ENCODE measurements at regions not wholly inside any gene's neighbourhood (a gene's known extent, or its start where the extent isn't known, plus 50 kb on each side); places are given as distances from the start of the nearest gene placed in this dataset.

GRCh38 chr7:348962-349743 lies 59.2 kb downstream of the FOXL3 start:
- H3K27me3 ChIP-seq (ENCODE audit: control insufficient read depth, insufficient read depth, low read length) = no peaks in the 10 kb centered on the region
- TF ChIP-seq CTCF (IDR thresholded peaks at IDR 0.05; ENCODE audit: insufficient read depth, low read length, severe bottlenecking) = no peak
- DNase-seq (ENCODE audit: low read depth) (no peak), FAIRE-seq (no peak)
- H3K4me3 ChIP-seq (ENCODE audit: low read depth, low read length) = no peak overlapping the region
- no peaks in the 10 kb centered on the region for H3K36me3 ChIP-seq (ENCODE audit: control insufficient read depth, insufficient read depth, low read length)

- DNase-seq (ENCODE audit: low read depth) (no peak), FAIRE-seq (no peak)
- Histone ChIP-seq H3K4me3 (ENCODE audit: low read depth, low read length) (no peak overlapping the region), H3K27me3 (ENCODE audit: control insufficient read depth, insufficient read depth, low read length) (no peaks in the 10 kb centered on the region), H3K36me3 (ENCODE audit: control insufficient read depth, insufficient read depth, low read length) (no peaks in the 10 kb centered on the region)
- TF ChIP-seq CTCF (IDR thresholded peaks at IDR 0.05; ENCODE audit: insufficient read depth, low read length, severe bottlenecking) = no peak
Observed at GRCh38 chr7:351256-351655, 61.3 kb downstream of the FOXL3 start.

DNA sequence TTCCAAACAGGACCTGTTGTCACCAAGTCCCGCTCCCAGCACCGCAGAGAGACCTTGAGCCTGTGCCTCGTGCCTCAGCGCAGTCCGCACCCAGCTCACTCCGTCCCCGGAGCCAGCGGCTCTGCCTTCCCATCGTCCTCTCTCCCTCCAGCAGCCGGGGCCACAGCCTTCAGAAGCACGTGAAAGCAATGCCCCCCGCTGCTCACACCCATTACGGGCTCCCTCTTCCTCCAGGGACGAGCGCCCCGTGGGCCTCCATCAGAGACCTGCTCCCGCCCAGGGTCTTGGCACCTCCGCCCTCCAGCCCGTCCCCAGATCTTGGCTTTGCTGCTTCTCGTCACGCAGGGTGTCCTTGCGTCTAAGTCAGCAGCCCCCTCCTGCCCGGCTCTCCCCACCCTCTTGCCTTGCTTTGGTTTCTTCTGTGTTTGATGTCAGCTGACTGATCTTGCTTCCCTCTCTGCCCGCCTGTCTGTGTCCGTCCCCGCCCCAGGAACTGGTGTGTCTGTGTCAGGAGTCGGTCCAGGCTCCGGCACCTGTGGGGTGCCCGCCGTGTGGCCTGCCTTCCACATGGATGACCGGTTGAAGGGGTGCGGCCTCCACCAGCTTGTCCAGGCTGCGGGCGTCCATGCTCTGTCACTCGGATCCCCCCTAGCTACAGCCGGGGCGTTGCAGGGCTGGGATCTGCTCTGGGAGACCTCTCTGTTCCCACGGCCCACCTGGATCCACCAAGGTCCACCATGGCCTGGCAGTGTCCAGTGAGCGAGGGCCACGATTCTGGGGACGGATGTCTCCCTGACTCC lies 61.9 kb downstream of the FOXL3 start:
- H3K27me3 ChIP-seq (ENCODE audit: control insufficient read depth, insufficient read depth, low read length) = no peaks in the 10 kb centered on the region
- FAIRE-seq = no peak
- no peak for TF ChIP-seq CTCF (IDR thresholded peaks at IDR 0.05; ENCODE audit: insufficient read depth, low read length, severe bottlenecking)
- no peak overlapping the region for H3K4me3 ChIP-seq (ENCODE audit: low read depth, low read length)
- DNase-seq (ENCODE audit: low read depth) = no peak
- H3K36me3 ChIP-seq (ENCODE audit: control insufficient read depth, insufficient read depth, low read length) = no peaks in the 10 kb centered on the region

DNA sequence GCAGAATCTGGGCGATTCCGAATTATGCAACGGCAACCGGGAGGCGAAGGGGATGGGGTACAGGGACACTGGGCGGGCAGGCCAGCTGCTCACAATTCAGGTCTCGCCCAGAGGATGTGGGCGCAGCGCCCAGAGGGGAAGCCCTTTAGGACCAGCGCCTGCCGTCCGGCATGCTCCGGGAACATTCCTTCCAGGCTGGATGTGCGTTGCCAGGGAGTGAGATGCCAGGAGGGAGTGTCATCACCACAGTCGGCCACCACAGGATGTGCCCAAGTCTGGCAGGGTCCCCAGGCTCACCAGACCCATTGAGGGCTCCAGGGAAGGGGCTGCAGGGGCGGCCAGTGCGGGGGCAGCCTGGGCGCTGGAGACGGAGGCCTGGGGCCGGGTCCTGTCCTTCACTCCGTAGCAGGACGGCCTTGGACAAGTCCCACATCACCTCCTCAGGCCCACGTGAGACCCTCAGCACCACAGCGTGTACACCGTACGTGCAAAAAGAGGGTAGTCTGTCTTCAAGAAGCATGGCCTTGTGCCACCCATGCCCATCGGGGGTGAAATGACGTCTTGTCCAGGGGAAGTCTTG lies 63.9 kb downstream of the FOXL3 start:
- no peak for TF ChIP-seq CTCF (IDR thresholded peaks at IDR 0.05; ENCODE audit: insufficient read depth, low read length, severe bottlenecking)
- Histone ChIP-seq H3K4me3 (ENCODE audit: low read depth, low read length) (no peak overlapping the region), H3K27me3 (ENCODE audit: control insufficient read depth, insufficient read depth, low read length) (peaks cover 2% of the 10 kb centered on the region), H3K36me3 (ENCODE audit: control insufficient read depth, insufficient read depth, low read length) (no peaks in the 10 kb centered on the region)
- DNase-seq (ENCODE audit: low read depth) (no peak), FAIRE-seq (no peak)

GRCh38 chr7:354597-355470 lies 64.9 kb downstream of the FOXL3 start:
- Histone ChIP-seq H3K36me3 (ENCODE audit: control insufficient read depth, insufficient read depth, low read length) (no peaks in the 10 kb centered on the region), H3K27me3 (ENCODE audit: control insufficient read depth, insufficient read depth, low read length) (peaks cover 2% of the 10 kb centered on the region), H3K4me3 (ENCODE audit: low read depth, low read length) (no peak overlapping the region)
- DNase-seq (ENCODE audit: low read depth) (no peak), FAIRE-seq (no peak)
- TF ChIP-seq CTCF (IDR thresholded peaks at IDR 0.05; ENCODE audit: insufficient read depth, low read length, severe bottlenecking) = no peak
